ENCODE measurements at regions not wholly inside any gene's neighbourhood (a gene's known extent, or its start where the extent isn't known, plus 50 kb on each side); places are given as distances from the start of the nearest gene placed in this dataset.

DNA sequence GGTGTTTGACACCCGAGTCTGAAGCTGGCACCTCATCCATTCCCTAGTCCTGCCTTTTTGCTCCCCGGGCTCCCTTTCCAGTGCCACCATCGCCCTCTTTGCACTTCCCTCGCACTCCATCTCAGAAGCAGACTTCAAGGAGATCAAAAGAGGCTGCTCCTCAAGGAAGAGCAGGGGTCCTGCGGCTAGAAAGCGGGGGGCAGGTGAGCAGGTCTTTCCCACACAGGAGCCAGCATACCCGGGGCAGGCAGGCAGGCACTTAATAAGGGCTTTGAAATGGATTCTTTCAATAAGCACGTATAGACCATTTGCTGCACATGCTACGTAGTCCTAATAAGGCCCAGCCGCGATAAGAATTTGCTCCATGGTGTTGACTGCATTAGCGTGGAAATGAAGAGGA lies 125.9 kb upstream of the PROX1 start:
- intact Hi-C loops (cut with micrococcal nuclease), result no loop called here
- ATAC-seq (no peak), DNase-seq (no peak)

DNA sequence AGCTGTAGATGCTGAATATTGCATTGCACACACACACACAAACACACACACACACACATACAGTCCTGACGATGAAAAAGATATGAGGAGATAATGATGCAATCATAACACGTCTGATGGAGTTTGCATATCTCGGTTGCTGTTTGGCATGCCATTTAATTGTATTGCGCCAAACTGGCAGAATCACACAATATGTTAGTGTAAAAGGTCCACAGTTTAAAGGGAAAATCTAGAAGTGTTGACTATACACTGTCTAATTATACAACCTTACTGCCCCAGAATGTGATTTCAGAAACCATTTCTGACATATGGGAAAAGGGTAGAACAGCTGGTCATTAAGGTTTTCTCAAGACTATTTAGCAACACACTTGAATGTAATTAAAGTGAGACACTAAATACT lies 123.7 kb upstream of the PROX1 start:
- ATAC-seq (no peak), DNase-seq (no peak)
- intact Hi-C loops (cut with micrococcal nuclease), result no loop called here

DNA sequence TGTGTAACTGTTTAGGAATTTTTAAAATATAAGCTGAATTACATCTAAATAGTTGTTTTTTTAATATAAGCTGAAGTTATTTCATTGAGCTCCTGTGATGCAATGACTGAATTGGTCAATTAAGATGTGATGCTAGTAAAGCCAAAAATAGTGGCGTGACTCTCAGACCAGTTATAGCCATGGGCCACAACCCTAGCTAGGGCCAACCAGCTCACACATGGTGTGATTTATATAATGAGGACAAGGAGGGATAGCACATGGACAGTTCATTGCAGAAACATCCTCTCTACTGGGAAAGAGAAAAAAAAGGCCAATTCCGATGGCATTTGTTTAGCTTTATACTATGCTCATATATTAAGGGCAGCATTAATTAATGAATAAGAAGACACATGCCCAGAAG lies 119.3 kb upstream of the PROX1 start:
- DNase-seq, result no peak
- no peak for ATAC-seq
- intact Hi-C loops (cut with micrococcal nuclease), result no loop called here

DNA sequence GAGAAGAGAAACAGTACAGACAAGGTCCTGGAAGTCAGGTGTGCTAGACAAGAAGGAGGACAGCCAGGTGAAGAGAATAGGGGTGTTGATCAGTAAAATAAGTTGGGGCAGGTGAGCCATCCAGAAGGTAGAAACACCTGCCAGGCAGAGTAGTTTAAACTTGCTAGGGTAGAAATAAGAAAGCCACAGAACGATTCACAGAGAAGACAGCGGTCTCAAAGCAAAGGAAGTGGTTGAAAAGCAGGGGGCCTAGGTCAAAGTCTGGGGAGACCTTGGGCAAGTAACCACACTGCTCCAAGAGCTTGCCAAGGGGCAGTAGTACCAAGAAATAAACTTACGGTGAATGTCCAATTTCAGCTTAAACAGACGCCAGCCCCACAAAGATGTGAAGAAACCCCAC lies 116.6 kb upstream of the PROX1 start:
- DNase-seq (no peak), ATAC-seq (no peak)
- intact Hi-C loops (cut with micrococcal nuclease), result no loop called here

DNA sequence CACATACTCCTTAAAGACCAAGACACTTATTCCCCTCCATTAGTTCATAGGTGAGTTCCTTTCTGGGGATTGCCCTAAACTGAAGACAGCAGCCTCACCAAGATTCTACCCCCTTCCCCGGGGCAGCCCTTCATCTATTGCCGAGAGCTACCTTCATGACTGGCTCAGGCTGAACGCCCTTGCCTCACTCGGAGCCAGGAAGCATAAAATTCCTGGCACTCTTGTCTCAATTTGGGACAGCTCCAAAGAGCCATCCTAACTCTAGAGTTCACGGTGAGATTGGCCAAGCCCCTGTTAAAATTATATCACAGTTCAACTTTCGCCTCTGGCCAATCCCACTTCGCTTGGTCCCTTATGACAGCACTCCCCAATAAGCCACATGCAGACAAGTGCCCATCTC lies 113.0 kb upstream of the PROX1 start:
- intact Hi-C loops (cut with micrococcal nuclease), result no loop called here
- DNase-seq (no peak), ATAC-seq (no peak)

DNA sequence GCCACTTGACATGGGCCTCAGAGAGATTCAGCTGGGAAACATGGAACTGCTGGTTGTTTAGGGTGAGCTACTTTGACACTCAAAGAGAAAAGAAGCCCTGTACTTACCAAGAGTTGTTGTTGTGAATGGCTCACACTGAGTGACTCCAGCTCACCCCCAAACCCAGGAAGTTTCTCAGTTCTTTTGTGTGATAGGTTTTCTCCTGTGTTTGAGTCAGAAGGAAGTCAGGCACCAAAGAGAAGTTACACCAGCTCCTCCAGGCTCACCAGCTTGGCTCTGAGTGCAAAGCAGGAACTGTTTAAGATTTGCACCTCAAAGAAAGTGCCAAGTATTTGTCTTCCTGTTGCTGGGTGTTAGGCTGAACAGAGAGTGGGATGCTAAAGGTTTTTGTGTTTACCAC lies 111.2 kb upstream of the PROX1 start:
- intact Hi-C loops (cut with micrococcal nuclease), result no loop called here
- DNase-seq (no peak), ATAC-seq (no peak)

DNA sequence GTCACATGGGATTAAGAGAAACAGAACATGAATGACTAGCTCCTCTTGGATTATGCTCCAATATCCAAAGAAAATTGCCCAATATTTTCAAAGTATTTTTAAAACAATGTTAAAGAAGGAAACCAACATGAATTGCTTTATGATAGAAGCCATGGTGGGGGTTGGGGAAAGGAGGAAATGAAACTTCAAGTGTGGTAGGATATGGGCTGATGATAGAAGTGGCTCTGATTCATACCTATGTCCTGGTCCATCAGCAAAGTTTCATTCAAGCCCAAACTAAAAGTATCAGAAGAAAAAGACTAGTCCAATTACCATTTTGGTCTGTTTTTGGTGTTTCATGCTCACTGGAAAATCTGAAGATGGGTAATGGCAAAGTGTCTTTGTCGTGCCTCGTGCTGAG lies 104.2 kb upstream of the PROX1 start:
- ATAC-seq (no peak), DNase-seq (no peak)
- intact Hi-C loops (cut with micrococcal nuclease), result no loop called here

DNA sequence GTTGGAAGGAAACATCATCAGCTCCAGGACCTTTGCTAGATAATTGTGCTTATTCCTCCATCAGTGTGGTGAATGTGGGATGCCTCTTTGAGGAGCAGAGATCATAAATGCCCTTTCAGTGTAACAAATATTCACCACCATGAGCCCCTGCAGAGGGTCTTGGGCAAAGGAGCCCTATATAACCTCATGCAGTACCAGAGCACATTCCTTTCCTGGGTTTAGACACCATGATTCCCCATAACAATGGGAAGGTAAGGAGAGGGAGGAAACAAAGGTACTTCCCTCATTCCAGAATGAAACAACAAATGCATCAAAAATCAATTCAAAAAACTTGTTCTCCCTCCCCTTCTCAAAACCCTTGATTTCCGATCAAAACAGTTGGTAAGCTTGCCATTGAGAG lies 103.4 kb upstream of the PROX1 start:
- intact Hi-C loops (cut with micrococcal nuclease), result no loop called here
- ATAC-seq (no peak), DNase-seq (no peak)

DNA sequence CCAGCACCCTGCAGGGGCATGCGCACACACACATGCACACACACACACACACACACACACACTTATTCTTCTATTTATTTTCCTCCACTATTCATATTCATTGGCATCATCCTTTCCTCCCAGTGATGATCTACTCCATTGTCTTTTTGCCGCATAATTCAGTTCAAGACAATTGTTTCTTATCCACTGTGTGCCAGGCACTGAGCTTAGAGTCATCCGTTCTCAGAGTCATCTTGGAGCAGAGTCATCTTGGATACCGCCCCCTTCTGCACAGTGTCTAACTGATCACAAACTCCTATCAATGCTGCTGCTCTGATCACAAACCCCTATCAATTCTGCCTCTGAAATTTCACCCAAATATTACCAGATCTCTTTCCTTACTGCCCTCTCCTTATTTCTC lies 102.8 kb upstream of the PROX1 start:
- ATAC-seq (no peak), DNase-seq (no peak)
- intact Hi-C loops (cut with micrococcal nuclease), result no loop called here

DNA sequence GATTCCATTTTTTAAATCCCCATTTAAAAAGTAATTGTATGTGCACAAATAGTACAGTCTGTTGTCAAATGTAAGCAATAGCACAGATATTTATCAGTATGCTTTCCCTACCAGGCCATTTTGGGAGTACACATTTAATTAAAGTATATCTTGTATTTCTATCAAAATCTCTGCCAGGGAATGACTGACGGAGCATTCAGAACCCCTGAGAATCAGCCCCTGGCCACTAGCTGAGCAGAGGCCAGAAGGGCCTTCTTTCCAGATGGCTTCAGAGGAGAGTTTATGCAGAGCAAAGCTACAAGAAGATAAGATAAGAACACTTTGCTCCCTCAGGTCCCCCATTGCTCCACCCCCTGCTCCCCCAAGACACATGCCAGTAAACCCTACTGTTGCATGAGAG lies 99.9 kb upstream of the PROX1 start:
- DNase-seq (no peak), ATAC-seq (no peak)
- intact Hi-C loops (cut with micrococcal nuclease), result no loop called here

DNA sequence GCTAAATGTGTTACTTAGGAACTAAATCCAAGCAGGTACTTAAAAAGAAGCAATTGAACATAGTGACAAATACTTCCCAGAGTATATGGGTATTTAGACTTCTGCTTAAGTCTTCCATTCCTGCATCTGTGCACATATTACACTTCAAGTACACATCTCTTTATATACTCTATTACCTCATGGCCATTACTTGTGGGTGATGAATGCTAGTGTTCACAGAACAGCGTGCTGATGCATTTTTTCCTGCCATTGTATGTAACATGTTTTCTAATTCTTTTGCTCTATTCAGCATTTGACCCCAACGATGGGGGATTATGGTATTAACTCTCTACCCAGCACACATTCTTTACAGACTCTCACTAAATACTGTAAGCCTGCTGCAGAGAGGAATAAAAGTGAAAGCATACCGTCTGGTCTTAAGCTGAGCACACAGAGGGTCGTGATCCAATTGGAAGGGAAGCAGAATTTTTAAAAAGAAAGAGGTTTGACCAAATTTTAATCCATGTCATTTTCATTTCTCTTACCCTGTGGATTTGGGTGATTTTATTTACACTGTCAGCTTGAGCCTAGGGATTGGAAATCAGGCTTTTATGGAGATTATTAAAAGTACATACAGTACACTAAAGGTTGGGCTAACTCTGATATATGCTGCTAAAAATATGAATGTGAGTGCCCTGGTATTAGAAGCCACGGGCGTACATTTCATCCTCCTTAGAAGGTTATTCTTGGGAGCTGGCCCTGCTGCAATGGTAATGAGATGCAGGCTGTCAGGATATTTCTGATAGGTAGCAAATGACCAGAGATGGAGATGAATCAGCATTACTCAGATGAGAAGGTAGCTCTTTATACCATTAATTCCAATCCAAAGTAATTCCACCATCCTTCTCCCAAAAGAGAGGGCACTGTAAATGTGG lies 95.5 kb upstream of the PROX1 start:
- DNase-seq (no peak), ATAC-seq (peak; percentile 96)
- intact Hi-C loops (cut with micrococcal nuclease), result no loop called here

DNA sequence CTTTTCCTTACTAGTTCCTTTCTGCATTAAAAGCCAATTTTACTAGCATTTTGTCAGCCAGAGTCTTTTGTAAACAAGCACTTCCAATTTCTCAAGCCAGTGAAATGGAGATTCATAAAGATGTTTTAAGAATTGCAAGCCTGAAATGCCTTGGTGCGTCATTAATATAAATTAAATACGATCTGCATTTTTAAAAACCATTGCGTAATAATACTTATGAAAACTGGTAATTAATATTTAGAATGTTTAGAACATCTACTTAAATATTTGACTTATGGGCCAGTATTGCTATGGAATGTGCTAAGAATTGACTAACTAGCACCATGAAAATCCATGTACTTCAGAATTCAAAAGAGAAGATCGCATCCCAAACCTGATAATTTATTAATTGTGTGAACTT lies 89.1 kb upstream of the PROX1 start:
- ATAC-seq (no peak), DNase-seq (no peak)
- intact Hi-C loops (cut with micrococcal nuclease), result no loop called here

DNA sequence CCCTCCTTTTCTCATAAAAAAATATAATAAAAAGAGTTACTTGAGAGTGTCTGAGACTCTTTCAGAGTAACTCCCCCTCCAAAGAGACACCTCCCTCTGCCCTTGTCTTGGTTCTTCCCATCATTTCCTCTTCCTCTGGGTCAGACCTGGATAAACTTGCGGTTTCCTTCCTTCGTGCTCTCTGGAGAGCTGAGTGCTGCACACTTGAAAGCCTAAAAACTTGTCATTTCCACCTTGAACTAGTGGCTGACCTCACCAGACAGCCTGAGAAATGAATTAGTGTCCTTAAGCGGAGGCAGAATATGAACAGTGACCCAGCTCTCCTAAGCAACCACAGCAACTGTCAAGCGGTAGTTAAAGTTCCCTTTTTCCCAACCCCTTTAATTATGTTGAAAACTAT lies 88.4 kb upstream of the PROX1 start:
- ATAC-seq, result no peak
- intact Hi-C loops (cut with micrococcal nuclease), result no loop called here
- DNase-seq, result no peak

DNA sequence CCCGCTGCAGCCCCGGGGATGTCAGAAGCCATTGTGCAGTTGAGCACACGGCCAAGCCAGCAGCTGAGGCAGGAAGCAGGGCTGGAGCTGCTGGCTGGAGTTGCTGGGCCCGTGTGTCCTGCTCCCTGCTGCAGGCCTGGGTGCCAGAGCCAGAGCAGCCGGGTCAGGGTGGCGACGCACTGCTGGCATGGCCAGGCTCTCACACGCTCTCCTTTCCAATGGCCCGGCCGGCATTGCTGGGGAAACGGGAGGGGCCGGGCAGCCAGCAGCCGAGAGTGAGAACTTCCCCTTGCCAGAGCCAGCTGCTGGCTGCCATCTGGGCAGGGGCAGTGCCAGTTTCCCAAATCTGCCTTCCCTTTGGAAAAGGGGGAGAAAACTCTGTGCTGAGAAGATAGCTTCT lies 82.4 kb upstream of the PROX1 start:
- intact Hi-C loops (cut with micrococcal nuclease), result no loop called here
- DNase-seq, result peak; percentile 82
- ATAC-seq, result peak; percentile 100

DNA sequence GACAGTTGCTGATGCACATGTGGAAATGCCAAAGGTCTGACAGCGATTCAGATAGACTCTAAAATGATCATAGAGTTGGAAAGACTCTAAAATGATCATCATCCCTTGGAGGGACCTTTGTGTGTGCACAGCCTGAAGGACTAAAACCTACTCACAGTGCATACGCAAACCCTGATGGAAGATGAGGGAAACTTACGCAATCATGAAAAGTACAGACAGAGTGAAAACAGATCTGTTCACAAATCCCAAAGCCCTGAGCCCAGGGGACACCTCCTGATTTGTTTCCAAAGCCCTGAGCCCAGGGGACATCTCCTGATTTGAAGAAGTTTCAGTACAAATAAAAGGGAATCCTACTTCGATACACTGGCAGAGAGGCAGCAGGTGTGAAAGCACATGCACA lies 79.3 kb upstream of the PROX1 start:
- intact Hi-C loops (cut with micrococcal nuclease), result no loop called here
- ATAC-seq, result no peak
- DNase-seq, result no peak

DNA sequence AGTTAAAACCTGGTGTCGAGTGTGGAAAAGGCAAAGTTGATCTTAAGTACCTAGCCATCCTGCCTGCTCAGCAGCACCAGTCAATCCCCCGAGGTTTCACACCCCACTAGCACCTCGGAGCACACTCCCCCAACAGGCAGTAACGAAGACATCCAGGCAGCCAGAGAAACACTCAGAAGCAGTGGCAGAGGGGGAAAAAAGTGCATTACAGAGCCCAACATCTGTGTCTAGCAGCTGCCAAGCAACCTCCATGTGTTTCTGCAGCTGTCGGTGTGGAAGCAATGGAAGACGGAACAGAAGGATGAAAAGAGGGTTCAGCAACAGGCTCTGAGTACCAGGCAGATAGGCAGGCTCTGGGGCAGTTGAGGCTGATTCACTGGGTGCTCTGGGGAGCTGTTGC lies 73.4 kb upstream of the PROX1 start:
- intact Hi-C loops (cut with micrococcal nuclease), result no loop called here
- ATAC-seq, result no peak
- no peak for DNase-seq

DNA sequence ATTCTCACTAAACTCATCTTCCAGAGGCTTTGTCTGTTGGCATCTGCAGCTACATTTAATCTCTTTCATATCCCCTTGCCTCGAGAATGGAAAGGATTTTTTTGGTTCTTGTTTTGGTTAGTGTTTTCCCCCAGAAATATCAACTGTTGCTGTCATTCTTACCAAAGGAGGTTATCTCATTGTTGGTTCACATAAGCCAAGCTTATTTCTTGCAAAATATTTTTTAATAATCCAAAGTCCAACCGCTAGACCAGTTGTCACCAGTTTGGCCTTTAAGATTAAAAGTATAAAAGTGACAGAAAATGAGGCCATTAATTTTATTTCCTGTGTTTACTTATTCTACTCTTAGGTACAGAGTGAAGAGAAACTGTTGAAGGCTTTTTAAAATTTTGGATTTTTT lies 66.5 kb upstream of the PROX1 start:
- no peak for DNase-seq
- intact Hi-C loops (cut with micrococcal nuclease), result no loop called here
- ATAC-seq, result no peak

DNA sequence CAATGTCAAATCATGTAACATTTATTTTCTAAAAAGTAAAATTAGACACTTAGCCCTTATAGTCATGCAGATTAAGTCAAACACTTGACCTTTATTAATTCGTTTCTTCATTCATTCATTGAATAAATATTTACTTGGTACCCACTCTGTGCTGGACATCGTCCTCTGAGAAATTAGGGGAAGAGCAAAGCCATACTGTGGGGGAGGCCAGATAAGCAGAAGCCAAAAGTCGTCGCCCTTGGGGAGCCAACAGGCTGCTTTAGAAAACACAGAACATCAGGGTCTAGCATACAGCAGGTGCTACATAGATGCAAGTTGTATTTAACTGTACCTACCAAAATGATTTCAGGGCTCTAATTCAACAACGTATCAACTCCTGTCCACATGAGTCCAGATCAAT lies 66.1 kb upstream of the PROX1 start:
- DNase-seq, result no peak
- intact Hi-C loops (cut with micrococcal nuclease), result no loop called here
- ATAC-seq, result no peak

DNA sequence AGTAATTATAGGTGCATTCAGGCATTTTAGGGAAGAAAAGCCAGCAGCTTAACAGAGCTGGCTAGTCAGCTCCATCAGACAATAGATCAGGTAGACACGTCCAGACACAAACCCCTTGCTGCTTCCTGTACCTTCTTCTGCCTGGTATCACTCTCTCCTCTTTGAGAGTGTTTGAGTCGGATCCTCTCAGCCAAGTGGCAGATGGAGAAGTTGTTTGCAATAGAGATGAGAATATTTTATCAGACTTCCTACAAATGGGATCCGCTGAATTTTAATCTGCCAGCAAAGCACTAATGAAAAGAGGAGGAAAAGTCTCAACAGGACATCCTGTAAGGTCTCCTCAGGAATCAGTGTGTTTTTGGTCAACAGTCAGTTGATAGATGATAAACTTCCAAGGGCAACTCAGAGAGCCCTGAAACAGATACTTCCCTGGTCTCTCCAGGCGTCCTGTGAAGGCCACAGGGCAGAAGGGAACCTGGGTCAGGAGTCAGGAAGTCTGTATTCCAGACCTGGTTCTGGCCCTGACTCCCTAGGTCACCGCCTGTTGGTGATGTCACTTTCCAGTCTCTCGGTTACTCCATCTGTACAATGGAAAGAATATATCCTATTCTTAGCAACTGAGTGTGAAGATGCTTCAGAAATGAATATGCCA lies 62.1 kb upstream of the PROX1 start:
- intact Hi-C loops (cut with micrococcal nuclease), result no loop called here
- no peak for ATAC-seq
- no peak for DNase-seq

DNA sequence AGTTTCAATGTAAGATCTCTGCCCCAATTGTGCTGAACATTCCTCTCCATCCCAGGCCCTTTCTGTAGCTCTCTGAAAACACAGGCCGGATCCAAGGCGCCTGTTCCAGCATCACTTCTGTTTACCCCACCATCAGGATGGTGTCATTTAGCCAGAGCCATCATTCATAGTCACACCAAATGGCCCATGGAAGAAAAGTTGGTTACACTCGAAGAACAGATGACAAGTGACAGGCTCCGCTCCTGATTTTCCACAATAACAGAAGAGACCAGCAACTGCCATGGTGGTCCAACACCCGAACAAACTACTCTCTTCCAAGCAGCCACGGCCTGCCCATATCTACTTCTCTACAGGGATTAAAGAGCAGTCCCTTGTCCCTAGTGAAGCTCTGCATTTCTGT lies 59.9 kb upstream of the PROX1 start:
- intact Hi-C loops (cut with micrococcal nuclease), result no loop called here
- DNase-seq, result no peak
- ATAC-seq, result no peak

DNA sequence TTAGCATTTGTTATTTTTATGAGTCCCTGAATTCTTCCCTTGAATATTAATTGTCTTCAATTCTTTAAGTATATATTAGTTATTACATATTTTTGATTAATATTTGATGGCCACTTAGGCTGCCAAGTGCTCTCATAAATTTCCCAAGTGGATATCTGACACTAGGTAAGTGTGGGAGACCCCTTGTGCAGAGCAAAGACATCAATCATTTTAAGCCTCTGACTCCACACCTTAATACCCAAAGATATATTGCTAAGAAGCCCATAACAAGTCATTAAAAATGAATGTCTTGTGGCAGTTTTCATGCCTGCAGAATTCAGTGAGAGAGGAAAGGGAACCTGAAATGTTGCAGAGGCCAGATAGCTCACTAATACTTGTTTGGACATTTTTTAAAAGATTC lies 58.4 kb upstream of the PROX1 start:
- no peak for DNase-seq
- ATAC-seq, result no peak
- intact Hi-C loops (cut with micrococcal nuclease), result no loop called here

Data from left ventricle myocardium superior (tissue), 1 donor.